Upper lobe of left lung (tissue), 4 donors: ENCODE measurements at regions not wholly inside any gene's neighbourhood (a gene's known extent, or its start where the extent isn't known, plus 50 kb on each side); places are given as distances from the start of the nearest gene placed in this dataset.

Source experiments
- EP300 ChIP-seq, 4 donors: sonication (generic); formaldehyde crosslinking; IDR thresholded peaks; one replicate each; pipeline ENCODE4 v1.5.1; 2017; ENCODE audit warnings: antibody characterized with exemption in 4 of 4, control low read depth in 2 of 4
- TF ChIP-seq, protein P1 (sequence below), 6 experiments: fragments of 450-650 bp in 4 of 6; fragments of 200-600 bp in 2 of 6; sonication (generic) in 2 of 6; IDR thresholded peaks; one replicate each; pipeline ENCODE4 v1.5.1; 2016 to 2019; ENCODE audit warnings: antibody characterized with exemption in 6 of 6

- TF ChIP-seq, protein P1, sequence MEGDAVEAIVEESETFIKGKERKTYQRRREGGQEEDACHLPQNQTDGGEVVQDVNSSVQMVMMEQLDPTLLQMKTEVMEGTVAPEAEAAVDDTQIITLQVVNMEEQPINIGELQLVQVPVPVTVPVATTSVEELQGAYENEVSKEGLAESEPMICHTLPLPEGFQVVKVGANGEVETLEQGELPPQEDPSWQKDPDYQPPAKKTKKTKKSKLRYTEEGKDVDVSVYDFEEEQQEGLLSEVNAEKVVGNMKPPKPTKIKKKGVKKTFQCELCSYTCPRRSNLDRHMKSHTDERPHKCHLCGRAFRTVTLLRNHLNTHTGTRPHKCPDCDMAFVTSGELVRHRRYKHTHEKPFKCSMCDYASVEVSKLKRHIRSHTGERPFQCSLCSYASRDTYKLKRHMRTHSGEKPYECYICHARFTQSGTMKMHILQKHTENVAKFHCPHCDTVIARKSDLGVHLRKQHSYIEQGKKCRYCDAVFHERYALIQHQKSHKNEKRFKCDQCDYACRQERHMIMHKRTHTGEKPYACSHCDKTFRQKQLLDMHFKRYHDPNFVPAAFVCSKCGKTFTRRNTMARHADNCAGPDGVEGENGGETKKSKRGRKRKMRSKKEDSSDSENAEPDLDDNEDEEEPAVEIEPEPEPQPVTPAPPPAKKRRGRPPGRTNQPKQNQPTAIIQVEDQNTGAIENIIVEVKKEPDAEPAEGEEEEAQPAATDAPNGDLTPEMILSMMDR (IDR thresholded peaks at IDR 0.05), result no peak
- TF ChIP-seq EP300 (IDR thresholded peaks at IDR 0.05), result no peak
Observed at GRCh38 chr15:93420050-93420452, 331.0 kb upstream of the RGMA start.
